Tibial nerve (tissue), 4 donors: ENCODE measurements at regions not wholly inside any gene's neighbourhood (a gene's known extent, or its start where the extent isn't known, plus 50 kb on each side); places are given as distances from the start of the nearest gene placed in this dataset.

ENCODE experiments used
- DNase-seq, 2 donors: peaks; one replicate each; pipeline ENCODE4 v3.0.0-alpha.2; 2019; ENCODE audit warnings: low spot score in 2 of 2
- H3K27ac ChIP-seq, 4 donors: fragments of 200-600 bp; sonication (generic) in 3 of 4; one replicate each; pipeline ENCODE4 v1.5.1; 2017 to 2019; ENCODE audit warnings: mild to moderate bottlenecking in 1 of 4
- H3K27me3 ChIP-seq, 2 donors: fragments of 200-600 bp; sonication (generic) in 1 of 2; one replicate each; pipeline versions ENCODE4 v1.5.1 to v1.6.0; 2017 to 2019
- H3K36me3 ChIP-seq, 3 donors: fragments of 200-600 bp; sonication (generic); one replicate each; pipeline ENCODE4 v1.5.1; 2018 to 2019
- H3K4me1 ChIP-seq, 4 donors: fragments of 200-600 bp; sonication (generic) in 3 of 4; one replicate each; pipeline ENCODE4 v1.5.1; 2017 to 2019
- H3K4me3 ChIP-seq, 4 donors: fragments of 200-600 bp; sonication (generic) in 3 of 4; one replicate each; pipeline ENCODE4 v1.5.1; 2017 to 2019; ENCODE audit warnings: mild to moderate bottlenecking in 1 of 4, moderate library complexity in 1 of 4
- H3K9me3 ChIP-seq, 4 donors: fragments of 200-600 bp; sonication (generic) in 3 of 4; one replicate each; pipeline ENCODE4 v1.5.1; 2017 to 2019
- CTCF ChIP-seq, 5 experiments: fragments of 200-600 bp in 3 of 5; fragments of 450-650 bp in 2 of 5; sonication (generic) in 3 of 5; IDR thresholded peaks; one replicate each; pipeline ENCODE4 v1.5.1; 2016 to 2019; ENCODE audit warnings: antibody characterized with exemption in 5 of 5, mild to moderate bottlenecking in 3 of 5, moderate library complexity in 2 of 5
- EP300 ChIP-seq, 2 donors: sonication (generic); formaldehyde crosslinking; IDR thresholded peaks; one replicate each; pipeline ENCODE4 v1.6.1; 2017; ENCODE audit warnings: antibody characterized with exemption in 2 of 2, mild to moderate bottlenecking in 1 of 2
- POLR2A ChIP-seq, 2 donors: fragments of 450-650 bp; IDR thresholded peaks; one replicate each; pipeline ENCODE4 v1.6.1; 2017; ENCODE audit warnings: antibody characterized with exemption in 2 of 2, mild to moderate bottlenecking in 2 of 2, moderate library complexity in 2 of 2
- WGBS, 2 donors: methylation state at CpG; one replicate each; pipeline ENCODE4 v1.1.5; 2018; 5-methylcytosine and 5-hydroxymethylcytosine counted together

- 50 to 79% methylated on average over 2 to 4 of the region's 4 CpGs for WGBS, 2 donors
- DNase-seq: no peak
- Histone ChIP-seq H3K4me3 (no peak overlapping the region), H3K27me3 (no peaks in the 10 kb centered on the region), H3K27ac (no peak overlapping the region), H3K4me1 (peaks cover 0 to 13% (median 6%) of the 10 kb centered on the region in 4 donors), H3K36me3 (peaks cover 0 to 7% (median 0%) of the 10 kb centered on the region in 3 donors), H3K9me3 (peaks cover 0 to 5% (median 0%) of the 10 kb centered on the region in 4 donors)
- TF ChIP-seq EP300 (IDR thresholded peaks at IDR 0.05) (peak in 1 of 2 donors; percentile 23), POLR2A (IDR thresholded peaks at IDR 0.05) (no peak), CTCF (IDR thresholded peaks at IDR 0.05) (no peak)
These were observed 94.9 kb downstream of the FAM161A start for GRCh38 chr2:61759005-61759404.

DNA sequence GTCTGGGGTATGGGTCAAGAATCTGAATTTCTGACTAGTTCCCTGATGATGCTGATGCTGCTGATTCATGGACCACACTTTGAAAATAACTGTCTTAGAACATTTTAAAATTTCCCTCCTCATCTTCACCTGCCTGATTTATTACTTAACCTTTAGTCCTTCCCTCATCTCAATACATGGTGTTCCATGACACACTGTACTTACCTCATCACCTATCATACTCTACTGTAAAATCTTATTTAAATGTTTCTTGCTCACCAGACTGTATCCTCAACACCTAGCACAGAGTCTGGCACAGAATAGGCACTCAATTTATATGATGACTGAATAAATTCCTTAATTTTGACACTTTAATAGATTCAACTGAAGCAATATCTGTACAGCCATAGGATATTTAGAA lies 95.7 kb downstream of the FAM161A start:
- peaks cover 0 to 7% (median 0%) of the 10 kb centered on the region in 3 donors for H3K36me3 ChIP-seq
- TF ChIP-seq CTCF (IDR thresholded peaks at IDR 0.05) (no peak), EP300 (IDR thresholded peaks at IDR 0.05) (no peak), POLR2A (IDR thresholded peaks at IDR 0.05) (no peak)
- no peak overlapping the region for H3K27ac ChIP-seq
- H3K9me3 ChIP-seq: peaks cover 0 to 13% (median 0%) of the 10 kb centered on the region in 4 donors
- H3K4me3 ChIP-seq: no peak overlapping the region
- H3K27me3 ChIP-seq: no peaks in the 10 kb centered on the region
- peaks cover 0 to 10% (median 5%) of the 10 kb centered on the region in 4 donors for H3K4me1 ChIP-seq
- DNase-seq: no peak

- H3K4me1 ChIP-seq: peaks cover 0 to 5% (median 0%) of the 10 kb centered on the region in 4 donors
These were observed 100.3 kb downstream of the FAM161A start for GRCh38 chr2:61753512-61753911.

DNA sequence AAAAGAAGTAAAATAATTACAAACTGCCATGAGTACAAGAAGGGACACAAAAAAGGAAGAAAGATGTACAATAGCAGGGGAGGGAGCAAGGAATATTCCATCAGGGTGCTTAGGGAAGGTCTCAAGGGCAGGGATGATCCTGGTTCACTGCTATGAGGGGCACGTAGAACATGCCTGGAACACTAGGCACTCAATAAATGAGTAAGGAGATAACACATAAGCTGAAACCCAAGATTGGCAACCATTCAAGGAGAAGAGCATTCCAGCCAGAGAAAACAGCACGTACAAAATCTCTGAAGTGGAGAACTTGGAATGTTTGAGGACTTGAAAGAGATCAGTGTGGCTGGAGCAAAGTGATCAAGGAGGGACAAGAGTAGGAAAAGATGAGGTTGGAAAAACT lies 103.2 kb downstream of the FAM161A start:
- TF ChIP-seq EP300 (IDR thresholded peaks at IDR 0.05): no peak
- no peak for TF ChIP-seq POLR2A (IDR thresholded peaks at IDR 0.05)
- no peak for TF ChIP-seq CTCF (IDR thresholded peaks at IDR 0.05)
- no peaks in the 10 kb centered on the region for H3K27me3 ChIP-seq
- H3K4me3 ChIP-seq: no peak overlapping the region
- H3K36me3 ChIP-seq: peaks cover 0 to 5% (median 0%) of the 10 kb centered on the region in 3 donors
- DNase-seq: no peak
- 40 to 44% methylated on average over 2 of the region's 2 CpGs for WGBS, 2 donors
- H3K4me1 ChIP-seq: peaks cover 0 to 5% (median 0%) of the 10 kb centered on the region in 4 donors
- H3K9me3 ChIP-seq: peaks cover 0 to 19% (median 0%) of the 10 kb centered on the region in 4 donors
- H3K27ac ChIP-seq: no peak overlapping the region

More at GRCh38 chr2:61753512-61753911, 100.3 kb downstream of the FAM161A start:
- H3K9me3 ChIP-seq: peaks cover 0 to 19% (median 0%) of the 10 kb centered on the region in 4 donors
- H3K4me3 ChIP-seq: no peak overlapping the region
- WGBS, 2 donors: 44 to 89% methylated on average over 1 of the region's 1 CpG
- DNase-seq: no peak
- H3K27me3 ChIP-seq: no peaks in the 10 kb centered on the region
- peaks cover 0 to 7% (median 0%) of the 10 kb centered on the region in 3 donors for H3K36me3 ChIP-seq
- TF ChIP-seq CTCF (IDR thresholded peaks at IDR 0.05) (no peak), POLR2A (IDR thresholded peaks at IDR 0.05) (no peak), EP300 (IDR thresholded peaks at IDR 0.05) (no peak)
- no peak overlapping the region for H3K27ac ChIP-seq

GRCh38 chr2:61742955-61743354 lies 110.9 kb downstream of the FAM161A start:
- H3K36me3 ChIP-seq: peaks cover 0 to 5% (median 0%) of the 10 kb centered on the region in 3 donors
- no peak overlapping the region for H3K4me3 ChIP-seq
- no peaks in the 10 kb centered on the region for H3K4me1 ChIP-seq
- TF ChIP-seq POLR2A (IDR thresholded peaks at IDR 0.05) (no peak), EP300 (IDR thresholded peaks at IDR 0.05) (no peak), CTCF (IDR thresholded peaks at IDR 0.05) (no peak)
- H3K9me3 ChIP-seq: no peaks in the 10 kb centered on the region
- H3K27ac ChIP-seq: no peak overlapping the region
- WGBS, 2 donors: 87 to 95% methylated on average over 6 of the region's 6 CpGs
- DNase-seq: no peak
- H3K27me3 ChIP-seq: no peaks in the 10 kb centered on the region
